ENCODE measurements at regions not wholly inside any gene's neighbourhood (a gene's known extent, or its start where the extent isn't known, plus 50 kb on each side); places are given as distances from the start of the nearest gene placed in this dataset.

GRCh38 chr5:130870691-130871090 is 294.4 kb downstream of the HINT1 start:
- TF ChIP-seq CTCF (IDR thresholded peaks at IDR 0.05) (no peak), POLR2A (IDR thresholded peaks at IDR 0.05) (no peak), POLR2AphosphoS5 (IDR thresholded peaks at IDR 0.05) (no peak)
